Skeletal muscle cell (primary cell): ENCODE measurements at regions not wholly inside any gene's neighbourhood (a gene's known extent, or its start where the extent isn't known, plus 50 kb on each side); places are given as distances from the start of the nearest gene placed in this dataset.
A peak's percentile ranks its signal among the peaks of the same experiment; 100 is the strongest.
"Not testable (repeated sequence)": the region's sequence is repeated elsewhere in the genome, so short reads cannot be mapped to it uniquely, and the experiment has no call there.

Source experiments
- DNase-seq: peaks from one replicate; pipeline ENCODE4 v3.0.0-alpha.2; 2010; ENCODE audit warnings: low read depth
- H3K4me3 ChIP-seq: 2 replicates; pipeline ENCODE4 v1.5.1; 2011; ENCODE audit warnings: low read depth, mild to moderate bottlenecking, control low read depth, low read length, moderate library complexity

DNA sequence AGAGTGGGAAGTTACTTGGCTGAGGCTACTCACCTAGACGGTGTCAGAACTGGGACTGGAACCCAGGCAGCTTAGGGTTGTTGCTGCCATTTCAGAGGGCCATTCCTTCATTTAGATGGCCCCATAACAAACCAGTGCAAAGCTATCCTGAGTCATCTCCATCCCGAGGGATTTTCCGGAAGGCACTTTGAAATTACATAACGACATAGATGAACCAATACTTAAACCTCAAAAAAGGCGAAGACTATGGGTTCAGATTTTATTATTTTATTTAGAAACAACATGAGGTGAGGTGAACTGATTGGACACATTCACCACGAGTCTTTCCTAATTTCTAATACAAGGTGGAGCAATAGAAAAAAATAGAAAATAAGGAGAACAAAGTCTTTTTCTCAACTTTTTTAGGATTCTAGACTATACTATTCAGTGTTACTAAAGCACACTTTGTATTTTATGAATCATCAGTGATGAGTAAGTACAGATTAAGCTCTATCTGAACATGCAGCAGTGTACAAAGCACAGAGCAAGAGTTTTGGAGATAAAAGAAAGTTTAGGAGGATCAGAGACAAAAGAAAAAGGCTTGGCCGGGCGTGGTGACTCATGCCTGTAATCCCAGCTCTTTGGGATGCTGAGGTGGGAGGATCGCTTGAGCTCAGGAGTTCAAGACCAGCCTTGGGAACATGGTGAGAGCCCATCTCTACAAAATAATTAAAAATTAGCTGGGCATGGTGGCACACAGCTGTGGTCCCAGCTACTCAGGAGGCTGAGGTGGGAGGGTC, 79.5 kb upstream of the SVIL start:
- DNase-seq: peak; percentile 76

DNA sequence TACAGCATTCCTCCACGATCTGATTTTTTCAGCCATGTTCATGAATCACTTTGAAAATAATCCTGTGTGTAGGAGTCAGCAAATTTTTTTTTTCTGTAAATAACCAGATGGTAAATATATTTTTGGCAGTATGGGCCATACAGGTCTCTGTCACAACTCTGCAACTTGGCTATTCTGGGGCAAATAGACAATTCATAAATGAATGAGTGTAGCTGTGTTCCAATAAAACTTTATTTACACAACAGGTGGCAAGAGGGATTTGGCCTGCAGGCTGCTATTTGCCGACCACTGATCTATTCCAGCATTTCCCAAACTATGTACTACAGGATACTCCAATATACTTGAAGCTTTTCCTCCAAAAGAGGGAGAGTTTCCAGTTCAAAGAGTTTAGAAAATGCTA, 78.7 kb upstream of the SVIL start:
- DNase-seq: no peak
- no peak overlapping the region for H3K4me3 ChIP-seq

More for the DNA sequence above, 79.5 kb upstream of the SVIL start:
- H3K4me3 ChIP-seq: no peak overlapping the region

DNA sequence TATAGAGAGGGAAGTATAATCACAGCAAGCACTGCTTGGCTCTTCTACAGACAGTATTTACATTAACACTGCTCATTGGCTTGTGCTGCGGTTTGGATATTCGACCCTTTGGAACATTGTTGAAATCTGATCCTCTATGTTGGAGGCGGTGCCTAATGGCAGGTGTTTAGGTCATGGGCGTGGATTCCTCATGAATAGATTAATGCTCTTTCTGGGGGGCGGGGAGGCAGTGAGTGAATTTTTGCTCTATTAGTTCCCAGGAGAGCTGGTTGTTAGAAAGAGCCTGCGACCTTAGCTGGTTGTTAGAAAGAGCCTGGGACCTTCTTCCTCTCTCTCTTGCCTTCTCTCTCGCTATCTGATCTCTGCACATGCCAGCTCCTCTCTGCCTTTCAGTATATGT, 77.3 kb upstream of the SVIL start:
- no peak for DNase-seq

DNA sequence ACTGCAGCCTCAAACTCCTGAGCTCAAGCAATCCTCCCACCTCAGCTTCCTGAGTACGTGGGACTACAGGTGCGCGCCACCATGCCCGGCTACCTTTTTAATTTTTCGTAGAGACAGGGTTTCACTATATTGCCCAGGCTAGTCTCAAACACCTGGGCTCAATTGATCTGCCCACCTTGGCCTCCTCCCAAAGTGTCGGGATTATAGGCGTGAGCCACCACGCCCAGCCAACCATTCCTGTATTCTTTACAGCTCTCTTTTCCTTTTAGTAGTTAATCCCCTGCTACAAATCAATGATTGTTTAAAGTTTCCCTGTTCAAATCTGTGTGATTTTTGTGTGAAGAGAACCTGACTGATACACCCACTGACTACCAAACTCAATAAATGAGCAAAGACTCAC, 75.4 kb upstream of the SVIL start:
- DNase-seq: no peak
- H3K4me3 ChIP-seq: no peak overlapping the region

More for the DNA sequence above, 77.3 kb upstream of the SVIL start:
- H3K4me3 ChIP-seq: no peak overlapping the region

DNA sequence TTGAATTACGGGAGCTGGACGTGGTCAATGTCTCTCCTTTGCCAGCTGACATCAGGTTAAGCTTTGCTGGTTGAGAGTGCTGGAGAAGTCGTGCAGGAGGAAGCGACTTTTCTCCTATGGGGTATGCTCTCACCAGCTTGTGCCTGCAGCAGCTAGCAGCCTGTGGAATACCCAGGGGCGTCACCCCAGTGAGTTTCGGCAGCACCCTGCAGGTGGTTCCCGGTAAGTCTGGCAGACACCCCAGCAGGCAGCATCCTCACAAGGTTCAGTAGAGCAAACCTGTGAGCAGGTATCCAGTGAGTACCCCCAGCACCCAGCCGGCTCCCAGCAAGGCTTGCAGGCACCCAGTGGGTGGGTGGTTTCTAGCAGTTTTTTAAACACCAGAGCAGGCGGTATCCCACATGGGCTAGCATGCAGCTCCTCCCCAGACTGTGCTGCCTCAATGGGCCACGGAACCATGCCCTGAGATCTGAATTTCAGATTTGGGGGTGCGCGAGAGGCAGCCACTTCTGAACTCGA, 74.8 kb upstream of the SVIL start:
- H3K4me3 ChIP-seq: no peak overlapping the region

DNA sequence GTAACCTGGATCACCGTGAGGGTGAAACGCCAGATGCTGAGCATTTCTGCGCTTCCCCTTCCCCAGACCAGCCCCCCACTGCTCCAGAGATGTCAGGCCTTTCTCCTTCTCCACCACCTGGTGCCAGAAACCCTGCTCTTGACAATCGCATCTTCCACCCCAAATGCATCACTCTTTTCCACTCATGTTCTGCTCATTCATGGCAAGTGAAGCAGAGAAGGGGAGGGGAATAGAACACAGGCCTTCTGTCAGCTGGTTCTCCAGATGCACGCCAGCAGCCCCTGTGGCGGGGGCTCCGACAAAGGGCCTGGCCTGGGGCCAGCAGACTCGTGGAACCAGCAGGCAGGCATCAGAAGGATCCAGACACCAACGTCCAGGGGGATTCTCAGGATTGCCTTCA, 68.5 kb upstream of the SVIL start:
- no peak overlapping the region for H3K4me3 ChIP-seq
- DNase-seq: no peak

More for the DNA sequence above, 74.8 kb upstream of the SVIL start:
- no peak for DNase-seq

DNA sequence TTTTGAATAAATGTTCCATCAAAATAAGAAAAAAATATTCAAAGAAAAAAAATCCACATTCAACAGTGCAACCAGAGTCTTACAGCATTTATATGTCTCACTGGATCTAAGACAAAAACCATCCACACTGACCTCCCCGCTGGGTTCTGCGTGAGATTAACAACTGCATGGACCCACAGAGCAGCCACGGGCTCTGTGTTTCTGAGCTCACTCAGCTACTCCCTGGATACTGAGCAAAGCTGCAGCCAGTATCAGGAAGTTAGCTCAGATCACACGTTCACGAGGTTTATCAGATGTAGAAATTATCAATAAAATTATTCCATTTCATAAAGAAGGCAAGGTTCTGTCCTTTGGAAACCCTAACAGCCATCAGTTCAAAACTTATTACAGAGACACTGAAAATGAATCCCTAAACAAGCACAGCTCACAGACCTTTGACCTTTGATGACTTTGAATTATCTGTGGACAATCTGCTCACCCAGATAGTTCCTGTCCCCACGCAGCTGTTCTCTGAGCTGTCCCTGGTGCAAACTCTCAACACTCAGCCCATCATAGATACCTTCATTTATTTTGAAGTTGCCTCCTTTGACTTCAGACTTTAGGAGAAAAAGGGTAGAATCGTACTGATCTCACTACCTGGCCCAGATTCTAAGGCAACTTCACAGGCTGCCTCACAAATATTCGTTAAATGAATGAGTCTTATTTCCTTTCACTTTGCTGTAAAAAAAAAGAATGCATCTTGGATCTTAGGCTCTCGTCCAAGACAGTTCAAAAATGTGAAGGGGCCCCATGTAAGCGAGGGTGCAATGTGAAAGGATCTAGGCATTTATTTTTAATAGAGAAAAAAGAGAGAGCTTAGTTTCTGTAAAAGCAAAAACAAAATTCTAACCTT, 67.7 kb upstream of the SVIL start:
- H3K4me3 ChIP-seq: no peak overlapping the region
- no peak for DNase-seq

DNA sequence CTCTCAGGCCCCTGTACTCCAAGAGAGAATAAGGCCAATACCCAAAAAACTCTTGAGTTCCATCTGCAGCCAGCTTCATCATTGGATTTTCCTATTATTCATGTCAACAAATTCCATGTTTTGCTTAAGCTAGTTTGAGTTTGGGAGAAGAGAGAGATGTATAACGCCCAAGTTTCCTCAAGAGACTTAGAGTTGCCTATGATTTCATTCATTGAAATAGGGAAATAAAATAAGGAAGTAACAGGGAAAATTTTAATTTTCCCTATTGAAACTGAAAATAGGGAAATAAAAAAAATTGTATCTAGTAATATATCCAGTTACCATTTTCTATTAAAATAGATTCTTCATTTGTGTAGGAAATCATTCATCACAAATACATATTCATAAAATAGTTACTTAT, 66.5 kb upstream of the SVIL start:
- DNase-seq: no peak
- no peak overlapping the region for H3K4me3 ChIP-seq

DNA sequence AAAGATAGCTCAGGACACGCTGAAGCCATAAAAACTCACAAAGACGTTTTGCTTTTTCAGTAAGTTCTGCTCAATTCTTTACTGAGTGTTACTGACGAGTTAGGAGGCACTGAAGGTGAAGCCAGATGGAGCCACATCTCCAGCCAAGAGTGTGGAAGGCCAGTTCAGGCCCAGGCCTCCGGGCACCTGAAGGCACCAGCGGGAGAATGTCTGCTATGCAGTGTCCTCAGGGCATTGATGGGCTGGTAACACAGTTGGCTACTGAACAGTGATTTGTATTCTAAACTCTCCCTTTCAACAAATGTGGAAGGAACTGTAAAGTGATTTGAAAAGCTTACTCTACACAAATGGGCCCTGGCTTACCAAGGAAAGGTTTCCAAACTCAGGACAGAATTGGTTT, 64.8 kb upstream of the SVIL start:
- no peak for DNase-seq
- no peak overlapping the region for H3K4me3 ChIP-seq

DNA sequence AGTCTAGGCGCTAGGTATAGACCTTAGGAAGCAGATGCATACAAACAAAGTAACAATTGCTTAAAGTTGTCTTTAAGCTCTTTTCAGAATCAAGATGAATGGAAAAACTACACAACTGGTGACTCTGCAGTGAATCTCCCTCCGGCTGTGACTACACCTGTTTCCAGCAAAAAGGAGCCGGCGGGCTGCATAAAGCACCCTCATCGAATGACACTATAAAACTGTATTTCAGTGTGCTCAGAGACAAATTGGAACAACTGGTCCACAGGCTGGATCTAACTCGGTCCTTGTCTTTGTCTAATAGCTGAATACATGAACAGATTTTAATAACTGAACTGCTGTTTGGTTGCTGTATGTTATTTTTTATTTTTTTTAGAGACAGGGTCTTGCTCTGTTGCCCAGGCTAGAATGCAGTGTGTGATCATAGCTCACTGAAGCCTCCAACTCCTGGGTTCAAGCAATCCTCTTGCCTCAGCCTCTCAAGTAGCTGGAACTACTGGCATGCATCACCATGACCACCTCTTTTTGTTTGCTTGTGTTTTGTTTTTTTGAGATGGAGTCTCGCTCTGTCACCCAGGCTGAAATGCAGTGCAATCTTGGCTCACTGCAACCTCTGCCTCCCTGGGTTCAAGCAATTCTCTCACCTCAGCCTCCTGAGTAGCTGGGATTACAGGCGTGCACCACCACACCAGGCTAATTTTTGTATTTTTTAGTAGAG, 64.2 kb upstream of the SVIL start:
- DNase-seq: peak; percentile 13
- H3K4me3 ChIP-seq: no peak overlapping the region

DNA sequence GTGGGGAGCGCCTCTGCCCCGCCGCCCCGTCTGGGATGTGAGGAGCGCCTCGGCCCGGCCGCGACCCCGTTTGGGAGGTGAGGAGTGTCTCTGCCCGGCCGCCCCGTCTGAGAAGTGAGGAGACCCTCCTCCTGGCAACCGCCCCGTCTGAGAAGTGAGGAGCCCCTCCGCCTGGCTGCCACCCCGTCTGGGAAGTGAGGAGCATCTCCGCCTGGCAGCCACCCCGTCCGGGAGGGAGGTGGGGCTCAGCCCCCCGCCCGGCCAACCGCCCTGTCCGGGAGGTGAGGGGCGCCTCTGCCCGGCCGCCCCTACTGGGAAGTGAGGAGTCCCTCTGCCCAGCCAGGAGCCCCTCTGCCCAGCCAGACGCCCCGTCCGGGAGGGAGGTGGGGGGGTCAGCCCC, 61.8 kb upstream of the SVIL start:
- H3K4me3 ChIP-seq, DNase-seq: not testable (repeated sequence)

DNA sequence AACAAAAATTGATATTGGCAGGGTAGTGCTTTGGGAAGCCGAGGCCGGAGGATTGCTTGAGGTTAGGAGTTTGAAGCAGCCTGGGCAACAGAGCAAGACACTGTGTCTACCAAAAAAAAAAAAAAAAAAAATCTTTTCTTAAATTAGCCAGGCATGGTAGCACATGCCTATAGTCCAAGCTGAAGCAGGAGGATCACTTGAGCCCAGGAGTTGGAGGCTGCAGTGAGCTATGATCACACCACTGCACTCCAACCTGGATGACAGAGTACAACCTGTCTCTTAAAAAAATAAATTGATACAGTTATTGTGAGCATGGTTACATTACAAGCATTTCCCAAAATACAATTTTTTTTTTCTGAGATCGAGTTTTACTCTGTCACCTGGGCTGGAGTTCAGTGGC, 59.4 kb upstream of the SVIL start:
- no peak overlapping the region for H3K4me3 ChIP-seq
- no peak for DNase-seq

DNA sequence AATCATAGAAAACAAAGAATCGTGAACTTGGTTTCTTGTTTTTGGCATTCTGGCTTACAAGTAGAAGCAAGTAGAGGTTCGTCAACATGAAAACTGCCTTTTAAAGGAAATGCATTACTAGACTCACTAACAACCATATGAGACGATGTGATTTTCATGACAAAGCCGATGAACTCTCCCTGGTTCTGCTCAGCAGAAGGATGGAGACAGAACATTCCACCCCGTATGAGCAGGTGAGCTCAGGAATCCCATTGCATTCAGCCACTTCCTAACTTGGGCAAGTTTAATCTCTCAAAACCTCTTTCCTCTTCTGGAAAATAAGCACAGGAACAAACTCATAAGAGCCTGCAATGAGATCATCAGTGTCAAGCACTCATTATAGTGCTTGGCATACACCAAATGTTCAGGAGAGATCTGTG, 57.4 kb upstream of the SVIL start:
- H3K4me3 ChIP-seq: peak overlapping the region; percentile 17
- DNase-seq: peak; percentile 3

DNA sequence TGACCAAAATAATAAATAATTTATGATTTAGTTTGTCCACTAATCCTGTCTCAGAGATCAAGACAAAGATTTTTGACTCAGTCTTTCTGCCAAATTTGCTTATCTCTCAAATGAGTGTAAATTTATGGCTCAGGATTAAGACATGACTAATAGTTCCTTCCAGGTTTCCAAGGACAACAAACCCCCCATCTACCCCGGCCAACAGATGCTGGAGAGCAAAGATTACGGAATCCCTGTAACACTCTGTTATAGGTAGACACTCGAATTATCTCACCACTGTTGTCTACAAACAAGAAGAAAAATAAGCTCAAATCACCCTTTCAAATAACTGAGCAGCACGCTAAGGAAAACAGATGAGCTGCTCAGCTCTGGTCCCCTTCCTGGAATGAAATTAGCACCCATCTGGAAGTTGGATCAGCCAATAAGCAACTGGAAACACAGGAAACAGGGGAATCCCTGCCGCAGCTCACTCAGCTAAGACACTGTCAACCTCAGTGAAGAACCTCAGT, 56.8 kb upstream of the SVIL start:
- peak; percentile 12 for DNase-seq

DNA sequence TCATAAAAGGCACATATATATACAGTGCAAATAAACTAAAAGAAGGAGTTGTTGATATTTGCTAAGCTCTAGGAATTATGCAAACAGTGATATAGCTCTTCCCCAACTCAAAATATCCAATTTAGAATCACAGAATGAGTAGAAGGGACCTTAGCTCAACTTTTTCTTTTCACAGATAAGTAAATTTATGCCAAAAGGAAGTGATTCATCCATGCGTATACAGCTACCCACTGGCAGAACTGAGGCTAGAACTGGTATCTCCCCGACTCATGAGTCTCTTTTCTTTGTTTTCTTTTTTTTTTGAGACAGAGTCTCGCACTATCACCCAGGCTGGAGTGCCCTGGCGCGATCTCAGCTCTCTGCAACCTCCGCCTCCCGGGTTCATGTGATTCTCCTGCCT, 54.2 kb upstream of the SVIL start:
- H3K4me3 ChIP-seq: no peak overlapping the region
- DNase-seq: peak; percentile 12

More for the DNA sequence above, 56.8 kb upstream of the SVIL start:
- peak overlapping the region; percentile 17 for H3K4me3 ChIP-seq

DNA sequence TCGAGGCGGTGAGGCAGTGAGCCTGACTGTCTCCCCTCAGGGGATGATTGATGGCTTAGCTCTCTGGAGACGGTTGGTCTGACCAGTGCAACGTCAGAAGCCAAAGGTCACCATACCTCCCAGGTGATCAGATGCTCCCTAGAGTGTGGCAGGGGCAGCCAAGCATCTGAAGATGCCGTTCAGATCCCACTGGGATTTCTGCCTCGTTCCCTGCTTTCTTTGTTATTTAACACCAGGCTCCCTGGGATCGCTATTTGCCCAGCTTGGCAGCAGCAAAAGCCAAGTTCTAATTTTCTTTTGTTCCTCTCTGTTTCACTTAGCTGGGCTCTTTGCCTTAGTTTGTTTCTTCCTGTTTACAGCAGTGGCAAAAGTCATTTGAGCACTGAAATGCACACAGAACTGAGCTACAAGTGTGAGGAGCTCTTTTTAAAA, 53.5 kb upstream of the SVIL start:
- no peak overlapping the region for H3K4me3 ChIP-seq

DNA sequence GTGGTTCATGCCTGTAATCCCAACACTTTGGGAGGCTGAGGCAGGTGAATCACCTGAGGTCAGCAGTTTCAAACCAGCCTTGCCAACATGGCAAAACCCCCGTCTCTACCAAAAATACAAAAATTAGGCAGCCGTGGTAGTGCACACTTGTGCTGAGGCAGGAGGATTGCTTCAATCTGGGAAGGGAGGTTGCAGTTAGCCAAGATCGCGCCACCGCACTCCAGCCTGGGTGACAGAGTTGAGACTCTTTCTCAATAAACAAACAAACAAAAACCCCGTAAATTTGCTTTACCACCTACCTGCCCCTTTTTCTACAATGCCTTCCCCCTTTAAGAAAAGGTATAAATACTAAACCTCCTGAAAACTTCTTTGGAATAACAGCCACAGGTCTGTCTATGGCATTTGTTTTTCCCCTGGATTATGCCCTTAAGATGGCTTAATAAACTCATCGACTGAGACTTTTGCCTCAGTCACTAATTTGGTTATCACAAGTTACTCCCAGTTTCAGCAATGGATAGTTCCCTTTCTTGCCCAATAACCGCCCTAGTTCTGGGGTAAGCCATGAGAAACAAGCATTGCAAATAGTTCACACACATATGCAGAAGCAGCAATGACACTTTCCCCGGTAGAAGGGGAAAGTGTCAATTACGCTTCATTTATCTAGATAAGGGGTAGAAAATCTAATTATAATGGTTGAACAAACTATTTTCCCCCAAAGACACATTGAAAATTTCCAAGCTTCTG, 52.8 kb upstream of the SVIL start:
- no peak overlapping the region for H3K4me3 ChIP-seq

More for the DNA sequence above, 53.5 kb upstream of the SVIL start:
- DNase-seq: peak; percentile 7

DNA sequence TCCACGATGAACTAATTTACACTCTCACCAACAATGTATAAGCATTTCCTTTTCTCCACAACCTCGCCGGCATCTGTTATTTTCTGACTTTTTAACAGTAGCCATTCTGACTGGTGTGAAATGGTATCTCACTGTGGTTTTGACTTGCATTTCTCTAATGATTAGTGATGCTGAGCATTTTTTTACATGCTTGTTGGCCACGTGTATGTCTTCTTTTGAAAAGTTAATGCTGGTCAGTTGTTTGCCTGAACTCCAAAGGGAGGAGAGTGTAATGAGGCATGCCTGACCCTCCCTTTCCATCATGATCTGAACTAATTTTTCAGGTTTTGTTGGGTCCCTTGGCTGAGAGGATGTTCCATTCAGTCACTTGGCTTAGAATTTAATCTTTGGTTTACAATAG, 50.7 kb upstream of the SVIL start:
- DNase-seq: no peak
- H3K4me3 ChIP-seq: no peak overlapping the region

More for the DNA sequence above, 52.8 kb upstream of the SVIL start:
- no peak for DNase-seq
